ENCODE measurements at regions not wholly inside any gene's neighbourhood (a gene's known extent, or its start where the extent isn't known, plus 50 kb on each side); places are given as distances from the start of the nearest gene placed in this dataset.

GRCh38 chr3:70517124-70517890, 204.9 kb upstream of the MDFIC2 start:
- ATAC-seq = no peak
- Histone ChIP-seq H3K4me3 (replicated peaks in 1 of 2; ENCODE audit: low read depth in 1 of 2, low read length in 2 of 2) (no peak overlapping the region), H3K9me3 (ENCODE audit: control insufficient read depth in 1 of 2, insufficient read depth in 1 of 2, low read depth in 1 of 2, low read length in 2 of 2) (no peaks in the 10 kb centered on the region), H3K4me1 (ENCODE audit: control insufficient read depth in 1 of 2, insufficient read depth in 2 of 2, low read length in 2 of 2) (no peaks in the 10 kb centered on the region), H3K4me2 (ENCODE audit: low read length) (no peak overlapping the region), H4K20me1 (ENCODE audit: insufficient read depth) (no peaks in the 10 kb centered on the region), H3K36me3 (ENCODE audit: control insufficient read depth in 1 of 2, insufficient read depth in 2 of 2, low read length in 2 of 2) (no peaks in the 10 kb centered on the region), H3K9me2 (ENCODE audit: insufficient read depth) (no peaks in the 10 kb centered on the region), H3K27me3 (ENCODE audit: insufficient read depth, low read length) (no peaks in the 10 kb centered on the region), H2AFZ (ENCODE audit: low read depth, low read length, poor library complexity, severe bottlenecking) (no peak overlapping the region), H3K9ac (ENCODE audit: low read length) (no peak overlapping the region), H3K79me2 (ENCODE audit: insufficient read depth, low read length) (no peaks in the 10 kb centered on the region), H3K27ac (ENCODE audit: low read depth, low read length) (no peak overlapping the region)
- TF ChIP-seq CBX3 (IDR thresholded peaks at IDR 0.05; ENCODE audit: low read depth) = no peak
- TF ChIP-seq FOSL1 (IDR thresholded peaks at IDR 0.05; ENCODE audit: low read depth) = no peak
- no peak for TF ChIP-seq ATF3 (IDR thresholded peaks at IDR 0.05)
- BruUV-seq (replicated peaks) = no TSS peak
- ChIA-PET POLR2A (no interaction called here), CTCF (no interaction called here), RAD21 (ENCODE audit: low non-redundant PET in 1 of 2, low total read pairs in 2 of 2, uncharacterized antibody in 2 of 2, unreplicated experiment in 2 of 2) (no interaction called here)
- intact Hi-C loops (cut with micrococcal nuclease) = no loop called here
- DNase-seq (ENCODE audit: low read depth, low spot score) = no peak

- no peak for ATAC-seq
- CTCF ChIA-PET = no interaction called here
- RAD21 ChIA-PET (ENCODE audit: low non-redundant PET in 1 of 2, low total read pairs in 2 of 2, uncharacterized antibody in 2 of 2, unreplicated experiment in 2 of 2) = no interaction called here
- no peak overlapping the region for H3K9ac ChIP-seq (ENCODE audit: low read length)
- POLR2A ChIA-PET = no interaction called here
- H2AFZ ChIP-seq (ENCODE audit: low read depth, low read length, poor library complexity, severe bottlenecking) = no peak overlapping the region
- no peaks in the 10 kb centered on the region for H3K9me3 ChIP-seq (ENCODE audit: control insufficient read depth in 1 of 2, insufficient read depth in 1 of 2, low read depth in 1 of 2, low read length in 2 of 2)
- TF ChIP-seq ZFX (IDR thresholded peaks at IDR 0.05) (no peak), SIN3A (IDR thresholded peaks at IDR 0.05; ENCODE audit: low read depth) (no peak), RAD21 (IDR thresholded peaks at IDR 0.05; ENCODE audit: low read depth) (no peak), EGR1 (IDR thresholded peaks at IDR 0.05; ENCODE audit: low read depth) (no peak), TCF7L2 (IDR thresholded peaks at IDR 0.05; ENCODE audit: borderline replicate concordance, extremely low read depth, insufficient read depth, insufficient read length) (no peak), POLR2A (IDR thresholded peaks at IDR 0.05; ENCODE audit: borderline replicate concordance, extremely low read depth, insufficient read depth, insufficient read length) (no peak), POLR2AphosphoS5 (IDR thresholded peaks at IDR 0.05; ENCODE audit: low read depth, low read length) (no peak), EZH2 (IDR thresholded peaks at IDR 0.05) (no peak), EZH2phosphoT487 (IDR thresholded peaks at IDR 0.05; ENCODE audit: borderline replicate concordance) (no peak), YY1 (IDR thresholded peaks at IDR 0.05; ENCODE audit: extremely low read depth, insufficient replicate concordance, low read depth, low read length) (no peak), REST (IDR thresholded peaks at IDR 0.05; ENCODE audit: low read depth) (no peak), CEBPB (IDR thresholded peaks at IDR 0.05; ENCODE audit: low read depth) (no peak), ZBTB33 (IDR thresholded peaks at IDR 0.05; ENCODE audit: extremely low read depth, insufficient replicate concordance, low read length) (no peak)
- H3K27ac ChIP-seq (ENCODE audit: low read depth, low read length) = no peak overlapping the region
- intact Hi-C loops (cut with micrococcal nuclease) = no loop called here
- no peaks in the 10 kb centered on the region for H3K36me3 ChIP-seq (ENCODE audit: control insufficient read depth in 1 of 2, insufficient read depth in 2 of 2, low read length in 2 of 2)
- no peak overlapping the region for H3K4me2 ChIP-seq (ENCODE audit: low read length)
- BruUV-seq (replicated peaks) = no TSS peak
- DNase-seq (ENCODE audit: low read depth, low spot score) = no peak
- no peak overlapping the region for H3K4me3 ChIP-seq (replicated peaks in 1 of 2; ENCODE audit: low read depth in 1 of 2, low read length in 2 of 2)
- no peaks in the 10 kb centered on the region for H3K9me2 ChIP-seq (ENCODE audit: insufficient read depth)
- no peaks in the 10 kb centered on the region for H3K4me1 ChIP-seq (ENCODE audit: control insufficient read depth in 1 of 2, insufficient read depth in 2 of 2, low read length in 2 of 2)
- no peaks in the 10 kb centered on the region for H4K20me1 ChIP-seq (ENCODE audit: insufficient read depth)
- no peaks in the 10 kb centered on the region for H3K27me3 ChIP-seq (ENCODE audit: insufficient read depth, low read length)
- H3K79me2 ChIP-seq (ENCODE audit: insufficient read depth, low read length) = no peaks in the 10 kb centered on the region
Measured at GRCh38 chr3:70516076-70516475, 203.6 kb upstream of the MDFIC2 start.
